SK-N-SH treated with all-trans-retinoic acid at 6 μM for 48 hours (cell line): ENCODE measurements at regions not wholly inside any gene's neighbourhood (a gene's known extent, or its start where the extent isn't known, plus 50 kb on each side); places are given as distances from the start of the nearest gene placed in this dataset.

Experiments
- ATAC-seq: fragments of 200-7000 bp; cut with Tn5 transposase; 3 replicates; pipeline ENCODE4 v1.9.1; 2020; ENCODE audit warnings: mild to moderate bottlenecking, moderate library complexity
- ARNTL ChIP-seq: fragments of 450-650 bp; formaldehyde crosslinking; IDR thresholded peaks from 2 replicates; pipeline ENCODE4 v1.5.0; 2020; ENCODE audit warnings: low read depth, mild to moderate bottlenecking, moderate library complexity, borderline replicate concordance
- BACH2 ChIP-seq: fragments of 250-450 bp; sonication (Bioruptor Pico); IDR thresholded peaks from 2 replicates; pipeline ENCODE4 v1.9.0; 2021; ENCODE audit warnings: mild to moderate bottlenecking, borderline replicate concordance
- GLIS3 ChIP-seq: fragments of 250-450 bp; sonication (Bioruptor Pico); IDR thresholded peaks from 2 replicates; pipeline ENCODE4 v1.5.0; 2020; ENCODE audit warnings: mild to moderate bottlenecking, moderate library complexity
- ISL1 ChIP-seq: fragments of 250-450 bp; sonication (Bioruptor Pico); IDR thresholded peaks from 2 replicates; pipeline ENCODE4 v2.1.2; 2022; ENCODE audit warnings: mild to moderate bottlenecking, moderate library complexity
- PPARA ChIP-seq: fragments of 250-450 bp; sonication (Bioruptor Pico); IDR thresholded peaks from 2 replicates; pipeline ENCODE4 v1.5.0; 2020; ENCODE audit warnings: mild to moderate bottlenecking, borderline replicate concordance
- RARB ChIP-seq: fragments of 250-450 bp; sonication (Bioruptor Pico); IDR thresholded peaks from 2 replicates; pipeline ENCODE4 v1.8.0; 2021; ENCODE audit warnings: mild to moderate bottlenecking, moderate library complexity
- TCF4 ChIP-seq: fragments of 250-450 bp; sonication (Bioruptor Pico); IDR thresholded peaks from 2 replicates; pipeline ENCODE4 v1.8.0; 2021; ENCODE audit warnings: mild to moderate bottlenecking, moderate library complexity, borderline replicate concordance
- TOX ChIP-seq: fragments of 250-450 bp; sonication (Bioruptor Pico); IDR thresholded peaks from 2 replicates; pipeline ENCODE4 v1.8.0; 2021; ENCODE audit warnings: mild to moderate bottlenecking, moderate library complexity, borderline replicate concordance
- ZC3H10 ChIP-seq: fragments of 250-450 bp; sonication (Bioruptor Pico); IDR thresholded peaks from 2 replicates; pipeline ENCODE4 v1.5.1; 2021; ENCODE audit warnings: mild to moderate bottlenecking, moderate library complexity
- ZFP30 ChIP-seq: fragments of 450-650 bp; formaldehyde crosslinking; IDR thresholded peaks from 2 replicates; pipeline ENCODE4 v1.5.0; 2022; ENCODE audit warnings: mild to moderate bottlenecking, moderate library complexity
- ZNF565 ChIP-seq: fragments of 450-650 bp; formaldehyde crosslinking; conservative IDR thresholded peaks from 2 replicates; pipeline ENCODE4 v1.5.0; 2020; ENCODE audit warnings: low read depth, mild to moderate bottlenecking, moderate library complexity
- ZNF70 ChIP-seq: fragments of 450-650 bp; formaldehyde crosslinking; IDR thresholded peaks from 2 replicates; pipeline ENCODE4 v1.5.0; 2020; ENCODE audit warnings: mild to moderate bottlenecking, moderate library complexity
- TF ChIP-seq, protein P1 (sequence below): fragments of 250-450 bp; sonication (Bioruptor Pico); IDR thresholded peaks from 2 replicates; pipeline ENCODE4 v1.5.1; 2021; ENCODE audit warnings: mild to moderate bottlenecking, moderate library complexity
- TF ChIP-seq, protein P2 (sequence below): fragments of 250-450 bp; sonication (Bioruptor Pico); IDR thresholded peaks from 2 replicates; pipeline ENCODE4 v1.8.0; 2020; ENCODE audit warnings: mild to moderate bottlenecking, moderate library complexity, borderline replicate concordance
- TF ChIP-seq, protein P3 (sequence below): fragments of 250-450 bp; sonication (Bioruptor Pico); IDR thresholded peaks from 2 replicates; pipeline ENCODE4 v1.8.0; 2021; ENCODE audit warnings: low read depth, mild to moderate bottlenecking, moderate library complexity, borderline replicate concordance
- TF ChIP-seq, protein P4 (sequence below): fragments of 250-450 bp; sonication (Bioruptor Pico); IDR thresholded peaks from 2 replicates; pipeline ENCODE4 v1.5.0; 2020; ENCODE audit warnings: mild to moderate bottlenecking, moderate library complexity

DNA sequence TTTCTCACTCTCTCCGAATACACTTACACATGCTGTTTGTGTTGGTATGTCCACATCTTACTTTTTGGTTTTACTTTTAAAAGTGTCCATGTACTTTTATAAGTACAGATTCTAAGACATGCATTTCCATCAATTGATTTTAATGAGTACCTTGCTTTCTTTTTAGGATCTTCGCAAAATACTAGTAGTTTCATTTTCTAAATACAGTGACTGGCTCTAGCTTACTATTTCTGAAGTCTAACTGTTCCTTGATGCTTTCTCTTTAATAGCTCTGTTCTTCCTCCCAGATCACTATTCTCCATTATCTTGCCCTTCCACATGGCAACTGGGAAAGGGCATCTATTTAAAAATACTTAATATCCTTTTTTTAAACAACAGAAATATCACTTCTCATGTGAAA is 164.1 kb downstream of the KITLG start:
- no peak for TF ChIP-seq RARB (CRISPR knock-in tag)
- TF ChIP-seq ISL1 (CRISPR knock-in tag), result no peak
- no peak for TF ChIP-seq ZNF70 (CRISPR knock-in tag)
- TF ChIP-seq PPARA (CRISPR knock-in tag), result no peak
- TF ChIP-seq BACH2 (CRISPR knock-in tag), result no peak
- no peak for ATAC-seq

DNA sequence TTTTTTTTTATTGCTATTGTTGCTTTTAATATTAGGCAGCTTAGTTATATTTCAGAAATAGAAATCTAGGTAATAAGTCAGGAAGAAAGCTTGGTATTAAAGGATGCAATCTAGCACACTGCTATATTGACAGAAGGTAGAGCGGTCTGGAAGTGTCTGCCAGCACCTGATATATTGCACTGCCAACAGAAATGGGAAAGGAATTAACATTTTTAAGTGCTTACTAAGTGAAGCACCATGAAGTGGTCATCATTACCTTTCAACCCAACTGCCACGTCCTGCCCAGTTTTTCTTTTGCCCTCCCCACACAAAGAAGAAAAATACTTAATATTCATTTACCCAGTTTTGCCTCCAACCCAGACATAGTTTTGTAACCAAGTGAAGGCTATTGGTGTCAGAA is 163.5 kb downstream of the KITLG start:
- peak; percentile 40 for ATAC-seq
- TF ChIP-seq ZFP30 (CRISPR knock-in tag), result no peak
- no peak for TF ChIP-seq ZNF565
- TF ChIP-seq, protein P1, sequence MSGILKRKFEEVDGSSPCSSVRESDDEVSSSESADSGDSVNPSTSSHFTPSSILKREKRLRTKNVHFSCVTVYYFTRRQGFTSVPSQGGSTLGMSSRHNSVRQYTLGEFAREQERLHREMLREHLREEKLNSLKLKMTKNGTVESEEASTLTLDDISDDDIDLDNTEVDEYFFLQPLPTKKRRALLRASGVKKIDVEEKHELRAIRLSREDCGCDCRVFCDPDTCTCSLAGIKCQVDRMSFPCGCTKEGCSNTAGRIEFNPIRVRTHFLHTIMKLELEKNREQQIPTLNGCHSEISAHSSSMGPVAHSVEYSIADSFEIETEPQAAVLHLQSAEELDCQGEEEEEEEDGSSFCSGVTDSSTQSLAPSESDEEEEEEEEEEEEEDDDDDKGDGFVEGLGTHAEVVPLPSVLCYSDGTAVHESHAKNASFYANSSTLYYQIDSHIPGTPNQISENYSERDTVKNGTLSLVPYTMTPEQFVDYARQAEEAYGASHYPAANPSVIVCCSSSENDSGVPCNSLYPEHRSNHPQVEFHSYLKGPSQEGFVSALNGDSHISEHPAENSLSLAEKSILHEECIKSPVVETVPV (CRISPR knock-in tag), result no peak
- peak; percentile 57 for TF ChIP-seq ISL1 (CRISPR knock-in tag)

DNA sequence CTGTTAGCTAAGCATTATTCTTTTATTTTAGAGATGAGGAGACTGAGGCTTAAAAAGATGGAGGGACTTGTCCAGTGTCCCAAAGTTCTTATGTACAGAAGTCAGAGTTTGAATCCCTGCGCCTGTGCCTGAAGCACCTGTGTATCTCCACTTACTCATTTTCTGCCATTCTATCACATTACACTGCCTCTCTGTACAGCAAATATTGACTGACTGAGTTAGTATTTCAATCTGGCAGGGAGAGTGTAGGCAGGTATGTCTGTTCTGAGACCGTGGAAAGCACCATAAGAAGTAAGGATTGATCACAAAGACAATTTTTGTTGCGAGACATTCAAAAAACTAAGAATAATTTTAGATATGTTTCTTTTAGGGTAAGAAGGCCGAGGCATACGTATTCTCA is 162.7 kb downstream of the KITLG start:
- TF ChIP-seq ARNTL (no peak), PPARA (CRISPR knock-in tag) (no peak), RARB (CRISPR knock-in tag) (no peak), GLIS3 (CRISPR knock-in tag) (no peak)
- peak; percentile 5; the same call in 1 of the 3 replicates for ATAC-seq

DNA sequence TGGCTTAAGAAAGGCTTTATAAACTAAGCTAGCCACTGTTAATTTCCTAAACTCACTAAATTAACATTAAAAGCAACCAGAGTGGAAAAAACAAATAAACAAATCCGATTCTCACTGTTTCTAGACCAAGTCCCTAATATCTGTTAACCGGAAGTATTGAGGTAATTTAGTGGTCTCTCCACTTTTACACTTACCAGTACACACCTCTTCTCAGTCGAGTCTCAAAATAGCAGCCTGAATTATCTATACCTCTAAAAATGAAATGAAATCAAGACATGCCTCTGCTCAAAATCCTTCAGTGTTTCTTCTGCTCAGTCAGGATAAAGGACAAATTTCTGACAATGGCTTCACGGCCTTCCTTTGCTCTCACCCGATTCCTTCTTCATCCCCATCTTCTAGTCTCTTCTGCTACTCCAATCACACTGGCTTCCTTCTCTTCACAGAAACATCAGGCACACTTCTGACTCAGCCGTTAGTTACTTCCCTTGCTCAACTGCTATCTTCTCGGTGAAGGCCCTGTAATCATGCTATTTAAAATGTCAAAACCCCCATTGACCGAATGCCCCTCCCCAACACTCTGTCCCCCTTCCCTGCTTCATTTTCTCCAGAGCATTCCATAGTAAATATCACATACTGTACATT is 161.3 kb downstream of the KITLG start:
- ATAC-seq, result peak; percentile 55
- TF ChIP-seq TCF4 (CRISPR knock-in tag), result no peak
- no peak for TF ChIP-seq BACH2 (CRISPR knock-in tag)
- TF ChIP-seq, all 23 proteins: peak for 0

DNA sequence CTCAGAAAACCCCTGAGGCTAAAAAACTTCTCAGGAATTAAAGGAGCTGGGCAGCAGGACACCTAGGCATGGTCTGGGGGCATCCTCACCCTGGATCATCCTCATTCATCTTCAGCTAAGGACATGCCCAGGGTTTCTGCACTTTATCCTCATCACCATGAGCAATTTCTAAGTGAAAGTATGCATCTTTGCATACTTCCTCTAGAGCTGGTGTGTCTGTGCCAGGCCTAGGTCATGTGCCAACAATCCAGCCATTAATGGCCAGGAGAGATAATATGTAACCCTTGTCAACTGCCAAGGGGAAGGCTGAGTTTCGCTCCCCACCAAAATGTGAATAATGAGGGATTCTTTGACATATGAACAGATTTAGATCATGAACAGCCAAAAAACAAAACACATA is 160.5 kb downstream of the KITLG start:
- no peak for TF ChIP-seq ZC3H10 (CRISPR knock-in tag)
- TF ChIP-seq ISL1 (CRISPR knock-in tag), result peak; percentile 49; the same call in 1 of the 2 replicates
- ATAC-seq, result peak; percentile 78

DNA sequence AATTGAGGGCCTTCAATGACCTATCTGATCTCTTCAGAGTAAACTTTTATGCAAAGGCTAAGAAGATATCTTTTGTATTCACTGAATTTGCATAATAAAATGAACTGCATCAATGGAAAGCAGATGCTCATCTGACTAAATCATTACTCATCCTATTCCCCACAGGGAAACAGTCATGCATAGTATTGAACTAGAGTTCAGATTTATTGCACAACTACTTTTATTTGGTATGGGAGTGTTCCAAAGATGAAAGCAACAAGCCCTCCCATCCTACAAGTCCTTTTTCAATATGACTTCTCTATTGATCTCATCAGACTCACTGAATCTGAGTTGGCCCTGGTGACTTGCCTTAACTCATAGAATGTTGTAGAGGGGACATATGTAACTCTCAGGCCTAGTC is 159.8 kb downstream of the KITLG start:
- TF ChIP-seq, protein P1 (CRISPR knock-in tag), result no peak
- TF ChIP-seq ARNTL (no peak), TOX (CRISPR knock-in tag) (0 out of 2 replicates have a peak, but pooled peaks have one; percentile 55)
- peak; percentile 63 for ATAC-seq

DNA sequence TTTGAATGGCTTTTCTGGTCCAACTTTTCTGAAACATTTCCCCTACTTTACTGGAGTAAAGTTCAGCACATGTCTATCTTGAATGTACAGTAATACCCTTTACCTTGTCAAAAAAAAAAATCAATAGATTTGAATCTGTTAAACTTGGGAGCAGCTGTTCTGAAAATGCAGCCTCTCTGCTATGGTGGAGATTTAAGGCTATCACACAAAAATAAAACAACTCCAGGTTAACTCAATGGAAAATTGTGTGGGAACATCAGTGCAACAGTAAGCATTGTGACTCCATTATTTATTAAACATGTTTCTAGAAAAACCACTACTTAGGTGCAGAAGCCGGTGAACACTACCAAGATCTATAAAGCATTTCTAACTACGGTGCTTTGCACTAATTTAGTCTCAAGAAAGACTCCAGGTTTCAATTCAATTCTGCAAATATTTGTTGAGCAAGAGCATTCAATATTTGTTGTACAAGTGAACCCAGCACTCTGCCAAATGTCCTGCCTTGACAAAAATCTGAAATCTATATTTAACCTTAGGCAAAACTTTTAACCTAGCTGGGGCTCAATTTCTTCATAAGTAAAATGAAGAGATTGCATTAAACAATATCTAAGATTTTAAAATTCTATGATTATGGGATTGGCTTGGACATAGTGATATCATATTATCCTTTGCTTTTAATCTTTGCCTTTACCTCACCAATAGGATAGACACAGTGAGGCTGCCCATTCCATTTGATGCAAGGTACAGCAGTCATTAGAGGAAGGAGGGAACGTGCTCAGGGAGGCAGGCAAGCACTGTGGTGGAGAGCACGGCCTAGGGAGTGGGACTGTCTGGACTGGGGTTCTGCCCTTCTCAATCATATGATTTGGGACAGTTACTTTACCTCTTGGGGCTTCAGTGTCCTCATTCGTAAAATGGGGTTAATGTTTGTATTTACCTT is 155.2 kb downstream of the KITLG start:
- ATAC-seq, result no peak
- no peak for TF ChIP-seq ZFP30 (CRISPR knock-in tag)
- TF ChIP-seq BACH2 (CRISPR knock-in tag), result no peak
- TF ChIP-seq, protein P2, sequence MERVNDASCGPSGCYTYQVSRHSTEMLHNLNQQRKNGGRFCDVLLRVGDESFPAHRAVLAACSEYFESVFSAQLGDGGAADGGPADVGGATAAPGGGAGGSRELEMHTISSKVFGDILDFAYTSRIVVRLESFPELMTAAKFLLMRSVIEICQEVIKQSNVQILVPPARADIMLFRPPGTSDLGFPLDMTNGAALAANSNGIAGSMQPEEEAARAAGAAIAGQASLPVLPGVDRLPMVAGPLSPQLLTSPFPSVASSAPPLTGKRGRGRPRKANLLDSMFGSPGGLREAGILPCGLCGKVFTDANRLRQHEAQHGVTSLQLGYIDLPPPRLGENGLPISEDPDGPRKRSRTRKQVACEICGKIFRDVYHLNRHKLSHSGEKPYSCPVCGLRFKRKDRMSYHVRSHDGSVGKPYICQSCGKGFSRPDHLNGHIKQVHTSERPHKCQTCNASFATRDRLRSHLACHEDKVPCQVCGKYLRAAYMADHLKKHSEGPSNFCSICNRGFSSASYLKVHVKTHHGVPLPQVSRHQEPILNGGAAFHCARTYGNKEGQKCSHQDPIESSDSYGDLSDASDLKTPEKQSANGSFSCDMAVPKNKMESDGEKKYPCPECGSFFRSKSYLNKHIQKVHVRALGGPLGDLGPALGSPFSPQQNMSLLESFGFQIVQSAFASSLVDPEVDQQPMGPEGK (CRISPR knock-in tag), result no peak
- no peak for TF ChIP-seq TCF4 (CRISPR knock-in tag)
- TF ChIP-seq TOX (CRISPR knock-in tag), result no peak
- TF ChIP-seq ZC3H10 (CRISPR knock-in tag), result no peak
- TF ChIP-seq, protein P3, sequence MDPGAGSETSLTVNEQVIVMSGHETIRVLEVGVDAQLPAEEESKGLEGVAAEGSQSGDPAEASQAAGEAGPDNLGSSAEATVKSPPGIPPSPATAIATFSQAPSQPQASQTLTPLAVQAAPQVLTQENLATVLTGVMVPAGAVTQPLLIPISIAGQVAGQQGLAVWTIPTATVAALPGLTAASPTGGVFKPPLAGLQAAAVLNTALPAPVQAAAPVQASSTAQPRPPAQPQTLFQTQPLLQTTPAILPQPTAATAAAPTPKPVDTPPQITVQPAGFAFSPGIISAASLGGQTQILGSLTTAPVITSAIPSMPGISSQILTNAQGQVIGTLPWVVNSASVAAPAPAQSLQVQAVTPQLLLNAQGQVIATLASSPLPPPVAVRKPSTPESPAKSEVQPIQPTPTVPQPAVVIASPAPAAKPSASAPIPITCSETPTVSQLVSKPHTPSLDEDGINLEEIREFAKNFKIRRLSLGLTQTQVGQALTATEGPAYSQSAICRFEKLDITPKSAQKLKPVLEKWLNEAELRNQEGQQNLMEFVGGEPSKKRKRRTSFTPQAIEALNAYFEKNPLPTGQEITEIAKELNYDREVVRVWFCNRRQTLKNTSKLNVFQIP (CRISPR knock-in tag), result no peak
- TF ChIP-seq, protein P4, sequence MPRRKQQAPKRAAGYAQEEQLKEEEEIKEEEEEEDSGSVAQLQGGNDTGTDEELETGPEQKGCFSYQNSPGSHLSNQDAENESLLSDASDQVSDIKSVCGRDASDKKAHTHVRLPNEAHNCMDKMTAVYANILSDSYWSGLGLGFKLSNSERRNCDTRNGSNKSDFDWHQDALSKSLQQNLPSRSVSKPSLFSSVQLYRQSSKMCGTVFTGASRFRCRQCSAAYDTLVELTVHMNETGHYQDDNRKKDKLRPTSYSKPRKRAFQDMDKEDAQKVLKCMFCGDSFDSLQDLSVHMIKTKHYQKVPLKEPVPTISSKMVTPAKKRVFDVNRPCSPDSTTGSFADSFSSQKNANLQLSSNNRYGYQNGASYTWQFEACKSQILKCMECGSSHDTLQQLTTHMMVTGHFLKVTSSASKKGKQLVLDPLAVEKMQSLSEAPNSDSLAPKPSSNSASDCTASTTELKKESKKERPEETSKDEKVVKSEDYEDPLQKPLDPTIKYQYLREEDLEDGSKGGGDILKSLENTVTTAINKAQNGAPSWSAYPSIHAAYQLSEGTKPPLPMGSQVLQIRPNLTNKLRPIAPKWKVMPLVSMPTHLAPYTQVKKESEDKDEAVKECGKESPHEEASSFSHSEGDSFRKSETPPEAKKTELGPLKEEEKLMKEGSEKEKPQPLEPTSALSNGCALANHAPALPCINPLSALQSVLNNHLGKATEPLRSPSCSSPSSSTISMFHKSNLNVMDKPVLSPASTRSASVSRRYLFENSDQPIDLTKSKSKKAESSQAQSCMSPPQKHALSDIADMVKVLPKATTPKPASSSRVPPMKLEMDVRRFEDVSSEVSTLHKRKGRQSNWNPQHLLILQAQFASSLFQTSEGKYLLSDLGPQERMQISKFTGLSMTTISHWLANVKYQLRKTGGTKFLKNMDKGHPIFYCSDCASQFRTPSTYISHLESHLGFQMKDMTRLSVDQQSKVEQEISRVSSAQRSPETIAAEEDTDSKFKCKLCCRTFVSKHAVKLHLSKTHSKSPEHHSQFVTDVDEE (CRISPR knock-in tag), result no peak
- no peak for TF ChIP-seq ISL1 (CRISPR knock-in tag)
- TF ChIP-seq ZNF70 (CRISPR knock-in tag), result no peak
